ENCODE measurements at regions not wholly inside any gene's neighbourhood (a gene's known extent, or its start where the extent isn't known, plus 50 kb on each side); places are given as distances from the start of the nearest gene placed in this dataset.

DNA sequence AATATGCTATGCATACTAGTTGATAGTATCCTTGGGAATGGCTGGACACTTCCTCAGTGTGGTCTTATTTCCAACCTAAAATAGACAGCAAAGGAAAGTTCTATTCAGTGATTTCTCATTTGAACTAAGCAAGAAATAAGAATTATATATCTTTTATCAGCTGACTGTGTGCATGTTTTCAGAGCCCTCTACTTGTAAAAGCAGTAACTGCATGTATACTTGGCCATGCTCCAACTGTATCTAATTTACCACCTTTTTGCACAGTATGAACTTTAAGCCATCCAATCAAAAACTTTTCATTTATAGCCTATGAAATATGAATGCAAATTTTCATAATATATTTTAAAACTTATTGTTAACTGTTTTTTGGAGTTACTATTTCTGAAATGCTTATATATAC, 136.4 kb upstream of the PCDH9 start:
- TF ChIP-seq, protein P1, sequence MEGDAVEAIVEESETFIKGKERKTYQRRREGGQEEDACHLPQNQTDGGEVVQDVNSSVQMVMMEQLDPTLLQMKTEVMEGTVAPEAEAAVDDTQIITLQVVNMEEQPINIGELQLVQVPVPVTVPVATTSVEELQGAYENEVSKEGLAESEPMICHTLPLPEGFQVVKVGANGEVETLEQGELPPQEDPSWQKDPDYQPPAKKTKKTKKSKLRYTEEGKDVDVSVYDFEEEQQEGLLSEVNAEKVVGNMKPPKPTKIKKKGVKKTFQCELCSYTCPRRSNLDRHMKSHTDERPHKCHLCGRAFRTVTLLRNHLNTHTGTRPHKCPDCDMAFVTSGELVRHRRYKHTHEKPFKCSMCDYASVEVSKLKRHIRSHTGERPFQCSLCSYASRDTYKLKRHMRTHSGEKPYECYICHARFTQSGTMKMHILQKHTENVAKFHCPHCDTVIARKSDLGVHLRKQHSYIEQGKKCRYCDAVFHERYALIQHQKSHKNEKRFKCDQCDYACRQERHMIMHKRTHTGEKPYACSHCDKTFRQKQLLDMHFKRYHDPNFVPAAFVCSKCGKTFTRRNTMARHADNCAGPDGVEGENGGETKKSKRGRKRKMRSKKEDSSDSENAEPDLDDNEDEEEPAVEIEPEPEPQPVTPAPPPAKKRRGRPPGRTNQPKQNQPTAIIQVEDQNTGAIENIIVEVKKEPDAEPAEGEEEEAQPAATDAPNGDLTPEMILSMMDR (IDR thresholded peaks at IDR 0.05) = no peak
- no peak for TF ChIP-seq POLR2A (IDR thresholded peaks at IDR 0.05)
